GM19351 (cell line): ENCODE measurements at regions not wholly inside any gene's neighbourhood (a gene's known extent, or its start where the extent isn't known, plus 50 kb on each side); places are given as distances from the start of the nearest gene placed in this dataset.
"Not testable (repeated sequence)": the region's sequence is repeated elsewhere in the genome, so short reads cannot be mapped to it uniquely, and the experiment has no call there.

Experiments
- ATAC-seq: cut with Tn5 transposase; IDR thresholded peaks from one replicate; pipeline ENCODE4 v1.9.1; 2021; ENCODE audit warnings: mild to moderate bottlenecking, moderate library complexity; ENCODE audit not compliant: unreplicated experiment

GRCh38 chr6:111925296-111925695 lies 52.0 kb upstream of the FYN start:
- ATAC-seq = no peak

- no peak for ATAC-seq
Observed at GRCh38 chr6:111926731-111927302, 53.6 kb upstream of the FYN start.

- no peak for ATAC-seq
Observed at GRCh38 chr6:111927321-111927720, 54.1 kb upstream of the FYN start.

- no peak for ATAC-seq
Observed at GRCh38 chr6:111928139-111928538, 54.9 kb upstream of the FYN start.

DNA sequence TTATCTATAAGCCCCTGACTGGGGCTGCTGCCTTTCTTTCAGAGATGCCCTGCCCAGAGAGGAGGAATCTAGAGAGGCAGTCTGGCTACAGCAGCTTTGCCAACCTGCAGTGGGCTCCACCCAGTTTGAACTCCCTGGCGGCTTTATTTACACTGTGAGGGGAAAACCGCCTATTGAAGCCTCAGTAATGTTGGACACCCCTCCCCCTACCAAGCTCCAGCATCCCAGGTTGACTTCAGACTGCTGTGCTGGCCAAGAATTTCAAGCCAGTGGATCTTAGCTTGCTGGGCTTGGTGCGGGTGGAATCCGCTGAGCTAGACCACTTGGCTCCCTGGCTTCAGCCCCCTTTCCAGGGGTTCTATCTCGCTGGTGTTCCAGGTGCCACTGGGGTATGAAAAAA lies 61.4 kb upstream of the FYN start:
- not testable (repeated sequence) for ATAC-seq

DNA sequence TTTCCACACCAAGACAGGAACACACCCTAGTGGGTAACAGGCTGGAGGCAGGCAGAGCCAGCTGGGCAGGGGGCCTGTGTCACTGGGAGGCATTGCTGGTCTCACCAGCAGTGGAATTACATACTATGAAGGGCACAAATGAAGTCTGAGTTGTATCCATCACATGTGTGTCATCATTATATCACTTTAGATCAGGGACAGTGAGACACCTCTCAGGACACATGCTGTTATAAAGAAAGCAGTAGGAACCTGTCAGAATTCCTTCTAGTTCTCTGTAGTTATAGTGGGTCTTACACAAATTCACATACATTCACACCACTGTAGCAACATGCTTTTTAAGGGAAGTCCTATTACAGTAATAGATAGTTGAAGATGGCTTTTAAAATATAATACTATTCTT lies 63.5 kb upstream of the FYN start:
- ATAC-seq = no peak

GRCh38 chr6:111938710-111939109 lies 65.5 kb upstream of the FYN start:
- no peak for ATAC-seq

GRCh38 chr6:111939902-111940301 lies 66.7 kb upstream of the FYN start:
- ATAC-seq = peak; percentile 51

- ATAC-seq = no peak
Observed at GRCh38 chr6:111940801-111941200, 67.5 kb upstream of the FYN start.

DNA sequence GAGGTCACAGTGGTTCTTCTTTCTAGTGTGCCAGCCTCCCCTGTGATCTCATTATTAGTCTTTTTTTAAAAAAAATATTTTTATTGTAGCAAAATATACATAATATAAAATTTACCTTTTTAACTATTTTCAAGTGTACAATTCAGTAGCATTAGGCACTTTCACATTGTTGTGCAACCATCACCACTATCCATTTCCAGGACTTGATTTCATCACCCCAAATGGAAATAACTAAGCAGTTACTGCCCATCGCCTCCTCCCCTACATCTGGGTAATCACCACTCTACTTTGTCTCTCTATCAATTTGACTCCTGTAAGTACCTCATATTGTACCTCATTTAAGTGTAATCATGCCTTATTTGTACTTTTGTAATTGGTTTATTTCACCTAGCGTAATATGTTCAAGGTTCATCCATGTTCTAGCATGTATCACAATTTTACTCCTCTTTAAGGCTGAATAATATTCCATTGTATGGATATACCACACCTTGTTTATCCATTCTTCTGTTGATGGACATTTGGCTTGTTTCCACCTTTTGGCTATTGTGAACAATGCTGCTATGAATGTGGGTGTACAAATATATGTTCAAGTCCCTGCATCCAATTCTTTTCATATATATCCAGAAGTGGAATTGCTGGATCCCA lies 68.6 kb upstream of the FYN start:
- no peak for ATAC-seq

DNA sequence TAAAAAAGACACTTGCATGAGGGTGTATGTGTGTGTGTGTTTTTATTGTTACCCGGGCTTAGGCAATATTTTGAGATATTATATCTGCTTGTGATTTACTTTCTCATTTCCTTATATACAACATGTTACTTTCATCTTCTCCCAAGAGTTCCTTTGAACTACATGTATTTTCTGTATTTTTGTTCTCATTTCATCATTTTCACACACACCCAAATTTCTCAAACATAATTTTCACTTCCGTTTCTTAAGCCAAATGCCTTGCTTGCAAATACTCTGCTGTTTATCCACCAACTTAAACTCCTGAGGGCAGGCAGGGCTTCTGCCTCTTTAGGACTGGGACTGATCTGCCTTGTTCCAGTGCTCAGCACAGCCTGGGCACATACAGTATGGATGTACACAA lies 69.3 kb upstream of the FYN start:
- no peak for ATAC-seq

GRCh38 chr6:111943266-111943665 lies 70.0 kb upstream of the FYN start:
- no peak for ATAC-seq

DNA sequence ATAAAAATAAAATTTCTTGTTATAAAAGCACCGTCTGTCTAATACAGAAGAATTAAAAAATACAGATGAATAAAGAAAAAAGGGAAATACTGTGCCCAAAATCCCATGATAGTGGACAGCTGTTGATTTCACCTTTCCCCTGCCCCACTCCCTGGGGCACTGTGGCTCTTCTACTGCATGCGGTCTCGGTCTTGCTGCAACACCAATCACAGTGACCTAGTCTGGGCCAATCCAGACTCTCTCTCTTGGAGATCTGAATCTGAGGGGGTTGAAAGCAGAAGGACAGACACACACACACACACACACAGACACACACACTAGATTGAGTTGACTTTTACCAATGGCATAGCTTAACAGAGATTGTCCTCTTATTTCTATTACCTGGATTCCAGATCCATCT lies 70.5 kb upstream of the FYN start:
- ATAC-seq = no peak

DNA sequence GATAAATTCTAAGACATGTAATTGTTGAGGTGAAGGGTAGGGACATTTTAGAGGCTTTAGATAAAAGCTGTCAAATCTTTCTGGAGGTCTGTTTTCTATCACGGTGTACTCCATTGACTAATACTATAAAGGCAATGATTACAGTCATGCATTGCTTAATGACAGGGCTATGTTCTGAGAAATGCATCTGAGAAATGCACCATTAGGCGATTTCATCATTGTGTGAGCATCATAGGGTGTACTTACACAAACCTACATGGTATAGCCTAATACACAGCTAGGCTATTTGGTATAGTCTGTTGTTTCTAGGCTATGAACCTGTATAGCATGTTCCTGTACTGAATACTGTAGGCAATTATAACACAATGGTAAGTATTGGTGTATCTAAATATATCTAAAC lies 71.3 kb upstream of the FYN start:
- no peak for ATAC-seq

DNA sequence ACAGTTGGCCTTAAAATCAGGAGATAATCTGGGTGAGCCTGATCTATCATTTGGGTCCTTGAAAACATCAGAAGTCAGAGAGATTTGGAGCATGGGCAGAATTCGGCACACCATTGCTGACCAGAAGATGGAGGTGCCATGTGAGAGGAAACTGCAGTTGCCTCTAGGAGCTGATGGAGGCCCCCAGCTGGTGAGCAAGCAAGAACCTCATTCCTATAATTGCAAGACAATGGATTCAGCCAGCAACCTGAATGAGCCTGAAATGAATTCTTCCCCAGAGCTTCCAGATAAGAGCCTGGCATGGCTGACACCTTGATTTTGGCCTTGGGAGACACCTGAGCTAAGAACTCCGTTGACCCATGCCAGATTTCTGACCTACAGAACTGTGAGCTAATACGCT lies 76.3 kb upstream of the FYN start:
- no peak for ATAC-seq

- not testable (repeated sequence) for ATAC-seq
Observed at GRCh38 chr6:111949984-111950383, 76.7 kb upstream of the FYN start.

- ATAC-seq = no peak
Observed at GRCh38 chr6:111950661-111951496, 77.6 kb upstream of the FYN start.

GRCh38 chr6:111951497-111952085 lies 78.3 kb upstream of the FYN start:
- ATAC-seq = no peak

DNA sequence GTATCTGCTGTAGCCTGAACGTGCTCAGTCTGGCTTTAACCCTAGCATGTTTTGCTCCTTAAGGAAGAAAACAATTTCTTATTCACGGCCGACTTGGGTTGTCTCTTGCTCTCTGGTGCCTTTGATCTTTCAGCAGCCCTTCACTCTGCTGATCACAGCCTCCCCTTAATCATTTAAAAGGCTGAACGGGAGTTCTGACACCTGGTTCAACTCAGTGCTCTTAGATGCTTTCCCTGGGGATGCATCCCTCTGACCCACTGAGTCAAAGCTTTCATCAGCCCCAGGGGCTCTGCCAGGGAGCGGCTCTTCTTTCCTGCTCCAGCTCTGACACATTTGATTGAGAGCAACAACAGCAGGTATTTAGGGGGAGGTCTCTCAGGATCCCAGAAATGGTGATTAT lies 79.0 kb upstream of the FYN start:
- ATAC-seq = no peak

GRCh38 chr6:111952821-111953540 lies 79.7 kb upstream of the FYN start:
- ATAC-seq = peak; percentile 71

GRCh38 chr6:111956098-111956497 lies 82.8 kb upstream of the FYN start:
- no peak for ATAC-seq
